ENCODE measurements at regions not wholly inside any gene's neighbourhood (a gene's known extent, or its start where the extent isn't known, plus 50 kb on each side); places are given as distances from the start of the nearest gene placed in this dataset.

- DNase-seq (ENCODE audit: low read depth): no peak
These were observed 1193.0 kb downstream of the UQCRFS1 start for GRCh38 chr19:28019901-28020300.

GRCh38 chr19:28019371-28019770 lies 1193.6 kb downstream of the UQCRFS1 start:
- no peak for DNase-seq (ENCODE audit: low read depth)

- DNase-seq (ENCODE audit: low read depth): no peak
These were observed 1194.5 kb downstream of the UQCRFS1 start for GRCh38 chr19:28018499-28018898.

- no peak for DNase-seq (ENCODE audit: low read depth)
These were observed 1198.1 kb downstream of the UQCRFS1 start for GRCh38 chr19:28014615-28015405.

- no peak for DNase-seq (ENCODE audit: low read depth)
These were observed 1200.6 kb downstream of the UQCRFS1 start for GRCh38 chr19:28012361-28012760.

GRCh38 chr19:28010656-28011055 lies 1202.3 kb downstream of the UQCRFS1 start:
- DNase-seq (ENCODE audit: low read depth): no peak

GRCh38 chr19:28009696-28010095 lies 1203.3 kb downstream of the UQCRFS1 start:
- no peak for DNase-seq (ENCODE audit: low read depth)

- no peak for DNase-seq (ENCODE audit: low read depth)
These were observed 1204.3 kb downstream of the UQCRFS1 start for GRCh38 chr19:28008695-28009094.

GRCh38 chr19:28003543-28003942 lies 1209.4 kb downstream of the UQCRFS1 start:
- no peak for DNase-seq (ENCODE audit: low read depth)

- DNase-seq (ENCODE audit: low read depth): no peak
These were observed 1215.9 kb downstream of the UQCRFS1 start for GRCh38 chr19:27997069-27997468.

GRCh38 chr19:27993619-27994570 lies 1219.1 kb downstream of the UQCRFS1 start:
- no peak for DNase-seq (ENCODE audit: low read depth)

GRCh38 chr19:27986299-27986698 lies 1226.7 kb downstream of the UQCRFS1 start:
- no peak for DNase-seq (ENCODE audit: low read depth)

- DNase-seq (ENCODE audit: low read depth): no peak
These were observed 1237.4 kb downstream of the UQCRFS1 start for GRCh38 chr19:27975419-27976005.

GRCh38 chr19:27974082-27974513 lies 1238.9 kb downstream of the UQCRFS1 start:
- DNase-seq (ENCODE audit: low read depth): no peak

- DNase-seq (ENCODE audit: low read depth): no peak
These were observed 1240.5 kb downstream of the UQCRFS1 start for GRCh38 chr19:27972291-27973040.

GRCh38 chr19:27971869-27972268 lies 1241.1 kb downstream of the UQCRFS1 start:
- no peak for DNase-seq (ENCODE audit: low read depth)

GRCh38 chr19:27971071-27971470 lies 1241.9 kb downstream of the UQCRFS1 start:
- DNase-seq (ENCODE audit: low read depth): no peak

- DNase-seq (ENCODE audit: low read depth): no peak
These were observed 1246.5 kb downstream of the UQCRFS1 start for GRCh38 chr19:27966390-27966816.

- no peak for DNase-seq (ENCODE audit: low read depth)
These were observed 1248.8 kb downstream of the UQCRFS1 start for GRCh38 chr19:27964185-27964584.

GRCh38 chr19:27962264-27962663 lies 1250.7 kb downstream of the UQCRFS1 start:
- no peak for DNase-seq (ENCODE audit: low read depth)

Measured in stimulated activated CD8-positive, alpha-beta memory T cell treated with anti-CD3 and anti-CD28 coated beads, Interleukin-12 subunit alpha, Interleukin-12 subunit beta, amount 100 ng/mL, for 1 hour (primary cell).